NCI-H1436 treated with DMSO at 0.1 percent for 48 hours (cell line): ENCODE measurements at regions not wholly inside any gene's neighbourhood (a gene's known extent, or its start where the extent isn't known, plus 50 kb on each side); places are given as distances from the start of the nearest gene placed in this dataset.
"Not testable (repeated sequence)": the region's sequence is repeated elsewhere in the genome, so short reads cannot be mapped to it uniquely, and the experiment has no call there.

Source experiments
- DNase-seq: peaks from one replicate; lab custom pipeline; 2025; lab: John Stamatoyannopoulos, UW

DNA sequence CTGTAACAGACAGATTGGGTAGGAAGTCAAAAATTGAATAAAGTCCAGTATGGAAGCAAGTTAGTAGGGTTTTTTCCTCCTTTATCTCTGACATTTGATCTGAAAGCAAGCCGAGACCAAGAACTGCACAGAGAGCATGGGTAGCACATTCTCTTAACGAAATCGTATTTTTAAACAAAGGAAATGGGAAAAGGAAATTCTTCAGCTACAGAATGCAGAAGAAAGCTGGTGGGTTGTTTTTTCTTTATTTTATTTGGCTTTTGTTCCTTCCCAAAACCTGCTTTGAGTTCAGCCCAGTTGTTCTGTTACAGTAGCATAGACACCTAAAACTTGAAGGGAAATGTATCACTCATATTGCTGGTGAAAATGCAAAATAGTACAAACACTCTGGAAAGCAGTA, 397.0 kb downstream of the GBE1 start:
- no peak for DNase-seq

DNA sequence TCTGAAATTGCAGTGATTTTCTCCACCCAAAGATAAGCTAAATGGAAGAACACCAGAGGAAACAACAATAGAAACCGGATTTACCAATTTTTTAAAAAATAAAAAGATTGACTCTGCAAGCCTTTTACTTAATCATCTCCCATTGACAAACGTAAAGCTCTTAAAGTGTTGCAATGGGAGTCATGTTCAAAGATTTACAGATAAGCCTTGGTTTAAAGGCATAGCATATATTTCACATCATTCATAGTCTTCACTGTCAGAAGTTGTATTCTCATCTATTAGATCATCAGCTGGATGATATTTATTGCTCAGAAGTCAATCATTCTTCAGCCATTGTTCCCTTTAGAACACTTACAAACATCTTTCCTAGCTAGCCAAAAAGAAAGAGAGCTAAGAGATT, 397.6 kb downstream of the GBE1 start:
- no peak for DNase-seq

DNA sequence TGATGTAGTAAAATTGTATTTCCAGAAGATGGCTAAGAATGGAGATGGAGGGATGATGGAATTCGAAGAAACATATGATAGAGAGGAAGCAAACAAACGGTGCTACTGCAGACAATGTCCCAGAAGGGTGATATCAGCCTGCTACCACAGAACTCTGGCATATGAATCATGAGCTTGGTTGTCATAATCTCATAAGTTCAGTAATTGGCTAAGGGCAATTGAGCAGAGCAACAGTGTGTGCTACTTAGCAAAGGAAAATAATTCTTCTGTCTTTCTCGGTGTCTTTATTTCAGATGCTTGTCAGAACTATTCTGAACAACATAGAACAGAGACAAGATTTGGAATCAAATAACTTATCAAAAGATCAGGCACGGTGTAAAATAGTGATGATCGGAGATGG, 407.3 kb downstream of the GBE1 start:
- no peak for DNase-seq

DNA sequence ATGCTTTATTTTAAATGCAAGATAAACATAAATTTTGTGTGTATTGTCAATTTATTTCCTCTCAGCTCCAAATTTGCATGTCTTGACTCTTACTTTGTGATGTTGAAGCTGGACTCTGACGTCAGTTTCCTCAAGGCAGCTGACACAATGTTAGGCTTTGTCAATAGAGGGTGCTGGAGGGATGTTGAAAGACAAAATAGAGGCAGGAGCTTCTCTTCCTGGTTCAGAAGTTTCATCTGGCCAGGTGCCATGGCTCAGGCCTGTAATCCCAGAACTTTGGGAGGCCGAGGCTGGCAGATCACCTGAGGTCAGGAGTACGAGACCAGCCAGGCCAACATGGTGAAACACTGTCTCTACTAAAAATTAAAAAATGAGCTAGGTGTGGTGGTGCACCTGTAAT, 408.6 kb downstream of the GBE1 start:
- DNase-seq: no peak

DNA sequence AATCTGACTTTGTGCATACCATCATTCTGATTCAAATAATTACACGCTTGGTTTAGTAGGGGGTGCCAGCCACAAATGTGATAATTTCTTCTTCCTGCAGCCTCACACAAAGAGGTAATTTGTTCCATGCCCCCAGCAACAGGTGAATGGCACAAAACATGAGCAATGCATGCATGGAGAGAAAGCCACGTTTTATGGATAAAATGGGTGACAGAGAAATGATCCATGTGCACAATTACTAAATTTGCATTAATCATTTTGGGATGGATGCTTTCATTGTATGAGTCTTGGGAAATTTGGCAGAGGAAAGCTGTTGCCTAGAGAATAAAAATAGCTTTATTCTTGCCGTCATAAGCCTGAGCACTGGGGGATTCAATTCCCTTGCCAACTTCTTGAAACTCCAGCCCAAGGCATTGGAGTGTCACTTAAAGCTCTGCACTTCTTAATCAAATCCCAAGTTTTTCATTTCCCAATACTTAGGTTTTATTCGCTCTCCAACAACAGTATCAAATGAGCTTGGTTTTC, 411.6 kb downstream of the GBE1 start:
- DNase-seq: no peak

DNA sequence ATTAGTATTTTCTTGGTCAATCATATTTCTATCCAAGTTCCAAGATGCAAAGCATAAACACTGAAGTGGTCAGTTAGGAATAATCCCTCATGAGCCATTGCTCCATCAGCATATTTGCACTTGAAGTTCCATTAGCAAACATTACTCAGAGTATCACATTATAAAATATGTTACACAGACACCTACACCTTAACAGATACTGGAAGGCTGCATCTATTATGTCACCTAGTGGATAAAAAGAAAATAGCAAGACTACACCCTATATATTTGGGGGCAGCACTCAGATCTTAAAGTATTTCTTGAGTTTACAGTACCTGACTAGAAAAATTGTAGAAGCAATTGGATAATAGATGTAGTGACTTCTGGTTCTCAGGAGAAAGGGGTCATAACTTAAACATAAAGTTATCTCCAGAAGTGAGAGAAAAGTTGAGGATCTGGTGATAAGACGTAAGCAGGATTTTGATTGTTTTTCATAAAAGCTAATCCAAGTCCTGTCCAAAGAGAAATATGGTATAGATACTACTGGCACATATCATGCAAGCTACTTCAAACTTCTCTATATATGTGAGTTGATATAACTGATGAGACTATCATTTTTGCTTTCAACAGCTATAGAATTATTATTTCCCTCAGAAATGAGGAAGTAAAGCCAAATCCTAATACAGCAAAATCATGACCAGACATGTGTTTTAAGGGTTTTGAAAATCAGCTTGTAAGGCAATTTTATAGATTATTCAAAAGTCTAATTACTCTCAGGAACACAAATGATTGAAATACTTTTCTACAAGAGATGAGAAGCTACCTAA, 422.2 kb downstream of the GBE1 start:
- no peak for DNase-seq

DNA sequence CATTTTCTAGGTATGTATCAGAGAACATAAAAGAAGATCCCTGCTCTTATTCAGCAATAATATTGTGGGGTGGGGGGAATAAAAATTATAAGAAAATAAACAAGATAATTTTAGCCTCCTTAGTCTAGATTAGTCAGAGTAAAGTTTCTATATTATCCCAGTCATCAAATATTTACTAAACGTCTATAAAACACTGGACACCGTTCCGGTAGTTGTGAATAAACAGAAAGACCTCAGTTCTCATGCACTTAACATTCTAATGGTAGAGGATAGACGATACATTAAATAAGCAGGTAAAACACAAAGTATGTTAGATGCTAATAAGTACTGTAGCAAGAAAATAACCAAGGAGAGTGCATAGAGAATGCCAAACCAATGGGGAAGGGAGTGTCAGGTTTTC, 425.0 kb downstream of the GBE1 start:
- no peak for DNase-seq

DNA sequence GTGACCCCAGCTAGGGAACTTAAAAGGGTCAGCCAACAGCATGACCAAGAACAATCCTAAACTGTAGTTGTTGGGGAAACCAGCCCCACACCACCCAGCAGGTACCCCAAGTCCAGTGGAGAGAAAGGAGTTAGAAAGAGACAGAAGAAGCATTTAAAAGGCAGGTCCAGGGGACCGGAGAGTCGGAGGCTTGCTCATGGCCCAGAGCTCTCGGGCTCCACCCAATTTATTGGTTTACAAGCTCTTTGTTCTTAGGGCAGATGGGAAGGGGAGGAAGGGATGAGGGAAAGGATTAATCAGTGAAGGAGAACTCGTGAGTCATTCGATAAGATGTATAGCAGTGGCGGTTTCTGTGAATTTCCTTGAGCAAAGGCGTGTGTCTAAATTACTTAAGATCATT, 431.6 kb downstream of the GBE1 start:
- not testable (repeated sequence) for DNase-seq

DNA sequence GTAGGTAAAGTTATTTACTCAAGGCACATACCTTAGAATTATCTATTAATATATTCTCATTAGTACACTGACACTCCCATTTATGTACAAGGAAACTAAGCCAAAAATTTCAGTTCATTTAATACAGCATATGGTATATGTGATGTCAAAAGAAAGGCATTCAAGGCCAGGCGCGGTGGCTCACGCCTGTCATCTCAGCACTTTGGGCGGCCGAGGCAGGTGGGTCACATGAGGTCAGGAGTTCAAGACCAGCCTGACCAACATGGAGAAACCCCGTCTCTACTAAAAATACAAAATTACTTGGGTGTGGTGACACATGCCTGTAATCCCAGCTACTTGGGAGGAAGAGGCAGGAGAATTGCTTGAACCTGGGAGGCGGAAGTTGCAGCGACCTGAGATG, 435.2 kb downstream of the GBE1 start:
- DNase-seq: no peak

DNA sequence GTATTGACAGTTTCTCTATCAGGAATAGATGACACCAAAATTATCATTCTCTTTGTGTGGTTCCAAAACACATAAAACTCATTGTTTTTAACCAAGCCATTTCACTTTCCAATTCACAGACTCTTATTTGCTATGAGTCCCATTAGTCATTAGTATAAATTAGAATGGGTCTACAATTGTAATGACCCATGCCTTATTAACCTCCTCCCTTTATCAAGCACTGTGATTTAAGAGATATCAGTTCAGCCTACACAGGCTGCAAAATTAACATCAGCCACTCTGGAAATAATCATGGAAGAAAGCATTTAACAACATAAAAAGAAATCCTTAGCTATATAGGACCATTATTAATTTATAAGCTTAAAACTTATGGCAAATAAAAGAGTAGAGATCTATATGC, 440.6 kb downstream of the GBE1 start:
- DNase-seq: no peak

DNA sequence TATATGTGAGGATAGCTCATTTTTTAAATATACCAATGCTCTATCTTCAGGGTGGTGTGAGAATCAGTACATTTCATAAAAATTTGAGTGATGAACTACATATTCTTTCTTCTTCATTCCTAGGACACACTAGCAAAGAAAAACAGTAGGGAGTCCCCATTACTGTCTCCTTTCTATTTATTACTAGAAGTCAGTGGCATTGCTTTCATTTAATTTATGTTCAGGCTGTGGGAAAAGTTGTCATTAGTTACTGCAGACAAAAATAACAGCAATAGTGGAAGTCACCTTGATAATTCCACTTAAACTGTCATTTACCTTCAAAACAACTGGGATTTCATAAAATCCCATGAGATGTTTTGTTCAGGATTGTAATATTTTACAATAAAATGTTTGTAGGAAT, 446.4 kb downstream of the GBE1 start:
- no peak for DNase-seq

DNA sequence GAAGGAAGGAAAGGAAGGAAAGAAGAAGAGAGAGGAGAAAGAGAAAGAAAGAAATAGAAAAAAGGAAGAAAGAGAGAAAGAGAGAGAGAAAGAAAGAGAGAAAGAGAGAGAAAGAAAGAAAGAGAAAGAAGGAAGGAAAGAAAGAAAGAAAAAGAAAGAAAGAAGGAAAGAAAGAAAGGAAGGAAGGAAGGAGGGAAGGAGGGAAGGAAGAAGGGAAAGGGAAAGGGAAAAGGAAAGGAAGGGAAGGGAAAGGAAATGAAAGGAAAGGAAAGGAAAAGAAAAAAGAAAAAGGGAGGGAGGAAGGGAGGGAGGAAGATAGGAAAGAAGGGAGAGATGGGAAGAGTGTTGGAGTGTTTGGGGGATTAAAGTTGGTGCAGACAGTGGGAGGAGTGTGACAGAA, 450.1 kb downstream of the GBE1 start:
- no peak for DNase-seq

DNA sequence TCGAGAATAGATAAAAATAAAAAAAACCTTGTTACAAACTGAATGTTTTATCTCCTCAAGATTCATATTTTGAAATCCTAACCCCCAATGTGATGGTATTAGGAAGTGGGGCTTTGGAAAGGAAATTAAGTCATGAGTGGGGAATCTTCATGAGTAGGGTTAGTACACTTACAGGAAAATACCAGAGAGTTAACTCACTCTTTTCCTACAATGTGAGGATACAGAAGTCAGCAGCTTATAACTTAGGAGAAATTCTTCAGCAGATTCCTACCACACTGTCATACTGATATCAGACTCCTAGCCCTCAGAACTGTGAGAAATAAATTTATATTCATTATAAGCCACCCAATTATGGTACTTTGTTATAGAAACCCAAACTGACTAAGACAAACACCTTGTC, 453.1 kb downstream of the GBE1 start:
- no peak for DNase-seq

DNA sequence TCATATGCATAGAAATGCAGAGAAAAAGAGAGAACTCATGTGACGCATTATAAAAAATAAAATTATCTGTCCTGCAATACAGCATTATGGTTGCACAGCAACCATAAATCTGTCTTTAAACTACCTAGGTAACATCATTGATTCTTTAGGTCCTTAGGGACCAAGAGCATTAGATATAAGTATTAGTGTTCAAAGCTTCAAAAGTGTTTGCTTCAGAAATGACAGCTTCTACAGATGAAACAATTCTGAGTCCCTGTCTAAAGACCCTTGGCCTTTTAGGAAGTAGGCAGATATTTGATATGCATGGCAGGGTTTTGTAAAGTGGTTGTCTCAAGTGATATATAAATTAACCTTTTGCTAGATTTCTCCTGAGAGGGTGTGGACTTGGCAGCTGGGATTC, 454.2 kb downstream of the GBE1 start:
- no peak for DNase-seq

DNA sequence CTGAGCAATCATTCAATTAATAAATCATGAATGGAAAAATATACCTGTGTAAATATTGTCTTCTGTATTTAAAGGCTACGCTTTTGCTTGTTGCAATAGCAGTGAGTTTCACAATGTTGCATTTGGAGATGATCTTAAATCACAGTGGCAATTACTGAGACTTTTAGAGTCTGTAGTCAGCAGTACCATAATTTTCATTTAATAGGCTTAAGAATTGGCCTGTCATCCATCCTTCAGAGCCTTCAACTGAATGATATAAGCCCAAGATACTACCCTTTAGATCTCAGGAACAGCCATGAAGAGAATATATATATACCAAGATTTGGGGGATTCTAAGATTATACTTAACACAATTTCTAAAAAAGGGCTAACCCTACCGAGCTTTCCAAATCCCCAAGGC, 458.1 kb downstream of the GBE1 start:
- DNase-seq: no peak

DNA sequence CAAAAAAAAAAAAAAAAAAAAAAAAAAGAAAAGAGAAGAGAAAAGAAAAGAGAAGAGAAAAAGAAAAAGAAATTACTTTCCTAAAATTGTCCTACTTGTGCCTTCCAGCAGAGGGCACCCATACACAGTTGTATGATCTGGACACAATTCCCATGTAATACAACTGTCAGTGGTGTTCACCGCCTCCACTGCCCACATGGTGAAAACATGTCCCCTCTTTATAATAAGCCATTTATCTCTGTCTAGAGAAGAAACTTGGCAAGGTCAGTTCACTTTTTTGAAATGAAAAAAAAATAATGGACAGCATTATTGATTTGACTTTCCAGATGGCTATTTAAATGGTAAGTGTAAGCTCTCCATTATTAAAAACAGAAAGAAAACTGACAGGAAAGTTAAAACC, 459.4 kb downstream of the GBE1 start:
- DNase-seq: no peak

DNA sequence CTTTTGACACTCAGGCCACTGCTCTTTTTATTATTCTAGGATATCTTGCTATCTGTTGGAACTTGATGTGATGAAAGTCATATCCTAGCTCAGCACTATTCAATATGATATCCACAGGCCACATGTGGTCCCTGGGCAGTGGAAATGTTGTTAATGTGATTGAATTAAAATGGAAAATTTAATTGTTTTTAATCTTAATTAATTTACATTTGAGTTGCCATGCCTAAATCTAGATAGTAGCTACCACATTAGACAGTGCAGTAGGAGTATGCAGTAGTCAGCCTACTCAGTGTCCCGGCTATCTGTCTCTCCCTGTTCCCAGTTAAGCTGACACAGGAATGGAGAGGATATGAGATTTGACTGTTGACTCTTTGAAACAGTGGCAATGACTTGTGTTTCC, 460.2 kb downstream of the GBE1 start:
- DNase-seq: no peak

DNA sequence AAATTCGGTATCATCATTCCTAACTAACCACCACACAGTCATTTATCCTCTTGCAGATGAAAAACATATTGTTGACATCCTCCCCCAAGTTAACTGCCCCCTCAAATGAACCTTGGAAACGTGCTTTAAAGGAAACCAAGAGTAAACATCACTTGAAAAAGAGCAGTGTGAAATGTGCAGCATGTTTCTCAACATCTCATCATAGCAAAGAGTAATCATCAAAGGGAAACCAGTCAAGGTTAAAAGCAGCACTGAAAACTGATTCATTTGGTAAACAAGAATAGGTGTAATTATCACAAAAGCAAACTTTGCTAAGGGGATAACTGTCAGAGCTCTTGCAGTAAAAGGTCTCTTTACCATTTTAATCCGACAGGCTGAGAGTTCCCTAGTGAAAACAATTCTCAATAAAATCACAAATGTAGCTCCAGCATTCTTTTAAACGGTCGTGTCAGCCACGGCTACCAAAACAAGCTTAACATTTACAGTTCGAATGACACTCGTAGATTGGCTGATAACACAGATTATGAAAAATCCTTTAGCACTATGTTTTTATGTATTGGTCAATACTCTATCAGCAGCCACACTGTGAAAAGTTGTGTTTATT, 461.0 kb downstream of the GBE1 start:
- peak; percentile 8 for DNase-seq

DNA sequence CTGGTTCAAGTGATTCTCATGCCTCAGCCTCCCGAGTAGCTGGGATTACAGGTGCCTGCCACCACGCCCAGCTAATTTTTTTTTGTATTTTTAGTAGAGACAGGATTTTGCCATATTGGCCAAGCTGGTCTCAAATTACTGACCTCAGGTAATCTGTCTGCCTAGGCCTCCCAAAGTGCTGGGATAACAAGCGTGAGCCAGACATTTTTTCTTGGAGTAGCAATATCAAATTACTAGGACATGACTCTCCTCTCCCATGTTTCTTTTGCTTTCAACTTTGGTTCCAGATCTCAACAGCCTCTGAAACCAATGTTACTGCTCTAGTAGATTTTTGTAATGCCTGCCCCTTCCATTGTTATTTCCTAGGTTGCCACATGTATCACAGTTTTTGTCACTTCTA, 462.0 kb downstream of the GBE1 start:
- no peak for DNase-seq

DNA sequence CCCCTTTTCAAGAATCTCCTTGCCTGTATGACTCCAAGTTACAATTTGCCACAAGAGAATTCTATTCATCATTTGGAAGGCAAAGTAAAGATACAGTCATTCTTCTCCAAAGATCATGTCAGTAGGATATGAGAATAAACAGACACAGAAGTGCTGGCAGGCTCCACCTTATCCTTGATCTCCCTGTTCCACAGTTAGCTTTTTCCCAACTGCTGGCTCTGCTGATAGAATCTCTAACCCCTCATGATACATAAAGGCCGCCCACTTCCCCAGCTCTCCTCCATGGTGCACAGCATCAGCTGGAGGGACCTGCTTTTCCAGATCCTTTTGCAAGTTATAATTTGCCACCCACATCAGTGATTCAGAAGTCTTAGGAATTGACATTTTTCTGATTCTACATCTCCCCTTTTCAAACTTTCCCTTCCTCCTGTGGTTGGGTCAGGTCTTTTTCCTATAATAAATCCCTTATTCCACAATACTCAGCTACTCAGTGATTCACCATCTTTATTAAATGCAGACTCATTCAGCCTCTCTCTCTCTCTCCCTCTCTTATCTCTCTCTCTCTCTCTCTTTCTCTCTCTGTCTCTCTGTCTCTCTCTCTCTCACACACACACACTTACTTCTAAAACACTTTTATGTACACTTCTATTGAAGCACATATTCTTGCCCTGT, 465.4 kb downstream of the GBE1 start:
- DNase-seq: no peak

DNA sequence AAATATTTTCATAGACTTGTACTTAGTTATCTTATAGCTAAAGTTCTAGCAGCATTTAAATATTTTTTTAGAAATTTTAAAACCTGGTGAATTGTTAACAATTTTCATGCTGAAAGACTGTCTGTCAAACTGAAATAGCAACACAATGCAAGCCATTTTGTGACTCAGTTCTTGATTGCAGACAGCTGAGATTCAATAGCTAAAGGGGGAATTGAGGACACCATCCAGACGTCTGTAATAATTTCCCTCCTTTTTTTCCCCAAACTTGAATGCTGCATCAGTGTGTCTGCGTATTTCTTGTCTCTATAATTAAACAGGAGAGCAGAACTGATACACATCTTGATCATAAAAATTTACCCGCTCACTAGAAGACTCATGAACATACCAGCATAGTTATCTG, 468.3 kb downstream of the GBE1 start:
- no peak for DNase-seq

DNA sequence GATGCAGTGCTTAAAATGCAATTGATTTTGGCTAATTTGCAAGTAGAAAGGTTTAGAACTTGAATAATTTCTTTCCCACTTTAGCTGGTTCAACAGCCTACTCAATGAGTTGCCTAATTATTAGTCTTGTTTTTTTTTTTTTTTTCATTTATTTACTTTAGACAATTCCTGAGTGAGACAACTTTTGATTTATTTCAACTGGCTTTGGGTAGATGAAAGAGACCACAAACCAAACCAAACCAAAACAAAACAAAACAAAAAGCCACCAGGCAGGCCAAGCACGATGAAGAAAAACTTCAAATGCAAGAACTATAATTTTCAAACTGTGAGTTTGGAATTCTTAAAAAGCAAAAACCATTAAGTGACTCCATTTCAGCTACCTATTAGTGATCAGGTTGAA, 469.9 kb downstream of the GBE1 start:
- no peak for DNase-seq

DNA sequence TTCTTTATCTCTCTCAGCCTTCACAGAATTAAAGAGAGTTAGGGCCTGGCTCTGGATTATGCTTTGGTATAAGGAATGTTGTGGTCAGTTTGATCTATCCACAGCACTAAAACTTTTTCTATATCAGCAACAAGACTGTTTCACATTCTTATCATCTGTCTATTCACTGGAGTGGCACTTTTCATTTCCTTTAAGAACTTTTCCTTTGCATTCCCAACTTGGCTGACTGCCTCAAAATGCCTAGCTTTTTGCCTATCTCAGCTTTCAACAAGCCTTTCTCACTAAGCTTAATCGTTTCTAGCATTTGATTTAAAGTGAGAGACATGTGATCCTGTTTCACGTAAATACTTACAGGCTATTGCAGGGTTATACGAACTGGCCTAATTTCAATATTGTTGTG, 471.8 kb downstream of the GBE1 start:
- DNase-seq: no peak
